Mucosa of descending colon (tissue), 3 donors: ENCODE measurements at regions not wholly inside any gene's neighbourhood (a gene's known extent, or its start where the extent isn't known, plus 50 kb on each side); places are given as distances from the start of the nearest gene placed in this dataset.
A peak's percentile ranks its signal among the peaks of the same experiment; 100 is the strongest.
"Not testable (repeated sequence)": the region's sequence is repeated elsewhere in the genome, so short reads cannot be mapped to it uniquely, and the experiment has no call there.

Experiments used
- ATAC-seq: fragments of 200-7000 bp; cut with Tn5 transposase; one replicate; pipeline ENCODE4 v1.9.1; 2020; ENCODE audit warnings: mild to moderate bottlenecking, moderate library complexity
- DNase-seq, 3 donors: peaks; one replicate each; pipeline ENCODE4 v3.0.0-alpha.2; 2020
- H3K36me3 ChIP-seq: fragments of 200-600 bp; one replicate; pipeline ENCODE4 v1.8.0; 2021; ENCODE audit warnings: low read depth, mild to moderate bottlenecking
- H3K4me1 ChIP-seq: fragments of 200-600 bp; one replicate; pipeline ENCODE4 v1.8.0; 2021; ENCODE audit warnings: low read depth, mild to moderate bottlenecking
- H3K4me3 ChIP-seq: fragments of 200-600 bp; one replicate; pipeline ENCODE4 v1.8.0; 2021; ENCODE audit warnings: mild to moderate bottlenecking
- H3K9me3 ChIP-seq: fragments of 200-600 bp; one replicate; pipeline ENCODE4 v1.8.0; 2021; ENCODE audit warnings: mild to moderate bottlenecking
- intact Hi-C, 2 donors: fragments of 100-400 bp; cut with DNase I in 1 of 2; cut with micrococcal nuclease in 1 of 2; formaldehyde crosslinking; loops; one replicate each; pipeline versions ENCODE4 v1.11.0 to v1.11.1; 2022; cut with DNase I, micrococcal nuclease
- TF ChIP-seq, protein P1 (sequence below): fragments of 200-600 bp; IDR thresholded peaks from one replicate; pipeline ENCODE4 v1.8.0; 2022; ENCODE audit warnings: antibody characterized with exemption, mild to moderate bottlenecking
- donor health status: DM: no; HTN: no; CAD: no; lungs with moderate emphysema.
- donor health status: DM: no; HTN: no; CAD: no.
- donor health status: DM: no; HTN: yes; CAD: no.

DNA sequence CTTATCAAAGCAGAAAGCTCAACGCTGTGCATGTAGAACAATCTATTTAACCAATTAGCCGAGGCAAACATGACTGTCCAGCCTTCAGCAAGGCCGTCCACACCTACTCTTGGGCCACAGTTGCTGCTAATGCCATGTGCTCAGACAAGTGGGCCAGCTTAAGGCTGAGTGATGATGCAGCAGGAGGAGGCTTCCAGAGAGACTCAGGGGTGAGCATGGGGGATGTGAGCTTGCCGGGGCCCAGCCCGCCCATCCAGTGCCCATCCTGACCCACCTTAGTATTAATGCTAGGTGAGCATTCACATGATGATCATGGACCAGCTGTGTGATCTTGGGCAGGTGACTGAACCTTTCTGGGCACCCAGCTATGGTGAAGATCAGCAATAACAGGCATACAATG, 150.1 kb downstream of the TPRA1 start:
- no peak for ATAC-seq
- Histone ChIP-seq H3K36me3 (no peaks in the 10 kb centered on the region), H3K4me1 (no peaks in the 10 kb centered on the region), H3K4me3 (no peak overlapping the region), H3K9me3 (no peaks in the 10 kb centered on the region)
- no peak for DNase-seq
- TF ChIP-seq, protein P1, sequence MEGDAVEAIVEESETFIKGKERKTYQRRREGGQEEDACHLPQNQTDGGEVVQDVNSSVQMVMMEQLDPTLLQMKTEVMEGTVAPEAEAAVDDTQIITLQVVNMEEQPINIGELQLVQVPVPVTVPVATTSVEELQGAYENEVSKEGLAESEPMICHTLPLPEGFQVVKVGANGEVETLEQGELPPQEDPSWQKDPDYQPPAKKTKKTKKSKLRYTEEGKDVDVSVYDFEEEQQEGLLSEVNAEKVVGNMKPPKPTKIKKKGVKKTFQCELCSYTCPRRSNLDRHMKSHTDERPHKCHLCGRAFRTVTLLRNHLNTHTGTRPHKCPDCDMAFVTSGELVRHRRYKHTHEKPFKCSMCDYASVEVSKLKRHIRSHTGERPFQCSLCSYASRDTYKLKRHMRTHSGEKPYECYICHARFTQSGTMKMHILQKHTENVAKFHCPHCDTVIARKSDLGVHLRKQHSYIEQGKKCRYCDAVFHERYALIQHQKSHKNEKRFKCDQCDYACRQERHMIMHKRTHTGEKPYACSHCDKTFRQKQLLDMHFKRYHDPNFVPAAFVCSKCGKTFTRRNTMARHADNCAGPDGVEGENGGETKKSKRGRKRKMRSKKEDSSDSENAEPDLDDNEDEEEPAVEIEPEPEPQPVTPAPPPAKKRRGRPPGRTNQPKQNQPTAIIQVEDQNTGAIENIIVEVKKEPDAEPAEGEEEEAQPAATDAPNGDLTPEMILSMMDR = no peak
- intact Hi-C loops = no loop called here

GRCh38 chr3:127439621-127440020, 150.9 kb downstream of the TPRA1 start:
- TF ChIP-seq, protein P1 = no peak
- no peaks in the 10 kb centered on the region for H3K9me3 ChIP-seq
- intact Hi-C loops = no loop called here
- DNase-seq (no peak), ATAC-seq (no peak)
- H3K4me1 ChIP-seq = no peaks in the 10 kb centered on the region
- H3K4me3 ChIP-seq = no peak overlapping the region
- no peaks in the 10 kb centered on the region for H3K36me3 ChIP-seq

GRCh38 chr3:127438951-127439350, 151.1 kb upstream of the PRR20G start:
- DNase-seq (no peak), ATAC-seq (no peak)
- Histone ChIP-seq H3K4me3 (no peak overlapping the region), H3K4me1 (no peaks in the 10 kb centered on the region), H3K36me3 (no peaks in the 10 kb centered on the region), H3K9me3 (no peaks in the 10 kb centered on the region)
- TF ChIP-seq, protein P1 = no peak
- intact Hi-C loops = no loop called here

- TF ChIP-seq, protein P1 = no peak
These were observed 150.5 kb upstream of the PRR20G start for GRCh38 chr3:127438371-127438770.

GRCh38 chr3:127435299-127435698, 147.5 kb upstream of the PRR20G start:
- H3K4me1 ChIP-seq, H3K9me3 ChIP-seq, H3K36me3 ChIP-seq, ATAC-seq, DNase-seq, H3K4me3 ChIP-seq, intact Hi-C loops: not testable (repeated sequence)

More at GRCh38 chr3:127438371-127438770, 150.5 kb upstream of the PRR20G start:
- Histone ChIP-seq H3K9me3 (no peaks in the 10 kb centered on the region), H3K4me1 (no peaks in the 10 kb centered on the region), H3K36me3 (no peaks in the 10 kb centered on the region), H3K4me3 (no peak overlapping the region)
- intact Hi-C loops = no loop called here
- DNase-seq (no peak), ATAC-seq (no peak)

DNA sequence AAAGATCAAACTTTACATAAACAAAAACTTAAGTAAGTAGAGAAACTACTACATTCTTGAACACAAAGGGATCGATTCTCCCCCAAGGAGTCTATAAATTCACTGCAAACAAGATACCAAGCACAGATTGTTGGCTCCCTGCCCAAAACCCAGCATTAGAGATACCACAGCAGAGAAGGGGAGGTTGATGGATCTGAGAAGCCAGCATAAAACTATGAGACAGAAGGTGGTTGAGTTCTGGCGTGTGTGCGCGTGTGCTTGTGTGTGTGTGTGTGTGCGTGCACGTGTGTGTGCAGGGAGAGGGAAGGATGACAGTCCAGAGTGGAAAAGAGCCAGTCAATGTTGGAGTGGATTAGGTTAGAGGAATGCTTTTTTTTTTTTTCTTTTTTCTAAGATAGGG, 143.2 kb upstream of the PRR20G start:
- H3K4me1 ChIP-seq = no peaks in the 10 kb centered on the region
- ATAC-seq (no peak), DNase-seq (peak in 1 of 3 donors; percentile 22)
- TF ChIP-seq, protein P1 = no peak
- no peaks in the 10 kb centered on the region for H3K36me3 ChIP-seq
- H3K9me3 ChIP-seq = no peaks in the 10 kb centered on the region
- intact Hi-C loops = no loop called here
- no peak overlapping the region for H3K4me3 ChIP-seq
